Mesendoderm (in vitro differentiated cells): ENCODE measurements at regions not wholly inside any gene's neighbourhood (a gene's known extent, or its start where the extent isn't known, plus 50 kb on each side); places are given as distances from the start of the nearest gene placed in this dataset.

Source experiments
- DNase-seq: peaks from one replicate; pipeline ENCODE4 v3.0.0; 2013
- H2AK5ac ChIP-seq: 2 replicates; pipeline ENCODE4 v1.6.1; 2013; ENCODE audit warnings: low read length, inconsistent platforms
- H2BK120ac ChIP-seq: 2 replicates; pipeline ENCODE4 v1.6.1; 2013; ENCODE audit warnings: low read depth, mild to moderate bottlenecking, low read length, moderate library complexity, mixed read lengths
- H2BK15ac ChIP-seq: replicated peaks from 2 replicates; pipeline ENCODE4 v1.6.1; 2013; ENCODE audit warnings: low read depth, mild to moderate bottlenecking, moderate library complexity
- H2BK5ac ChIP-seq: 2 replicates; pipeline ENCODE4 v1.6.1; 2013; ENCODE audit warnings: low read length, inconsistent platforms
- H3K18ac ChIP-seq: 2 replicates; pipeline ENCODE4 v1.6.1; 2013; ENCODE audit warnings: mild to moderate bottlenecking, low read length, mixed read lengths
- H3K23ac ChIP-seq: one replicate; pipeline ENCODE4 v1.6.1; 2013; ENCODE audit warnings: low read length
- H3K27ac ChIP-seq: 2 replicates; pipeline ENCODE4 v1.5.1; 2013; ENCODE audit warnings: low read depth, mild to moderate bottlenecking, inconsistent platforms, low read length, moderate library complexity
- H3K27me3 ChIP-seq: 2 replicates; pipeline ENCODE4 v1.6.1; 2013; ENCODE audit warnings: low read length, control low read depth, mild to moderate bottlenecking, inconsistent platforms; ENCODE audit not compliant: insufficient read depth, poor library complexity
- H3K36me3 ChIP-seq: 2 replicates; pipeline ENCODE4 v1.6.1; 2013; ENCODE audit warnings: low read length, inconsistent platforms; ENCODE audit not compliant: control insufficient read depth, insufficient read depth
- H3K4ac ChIP-seq: one replicate; pipeline ENCODE4 v1.6.1; 2013; ENCODE audit warnings: low read depth, mild to moderate bottlenecking, low read length, moderate library complexity
- H3K4me1 ChIP-seq: 2 replicates; pipeline ENCODE4 v1.6.1; 2013; ENCODE audit warnings: low read depth, low read length, inconsistent platforms; ENCODE audit not compliant: control insufficient read depth
- H3K4me2 ChIP-seq: 2 replicates; pipeline ENCODE4 v1.6.1; 2013; ENCODE audit warnings: low read length
- H3K4me3 ChIP-seq: 2 replicates; pipeline ENCODE4 v1.5.1; 2013; ENCODE audit warnings: mild to moderate bottlenecking, low read length
- H3K56ac ChIP-seq: one replicate; pipeline ENCODE4 v1.6.1; 2013; ENCODE audit warnings: low read length
- H3K79me1 ChIP-seq: 2 replicates; pipeline ENCODE4 v1.6.1; 2013; ENCODE audit warnings: low read length, inconsistent platforms
- H3K79me2 ChIP-seq: 2 replicates; pipeline ENCODE4 v1.6.1; 2013; ENCODE audit warnings: mild to moderate bottlenecking, low read length; ENCODE audit not compliant: control insufficient read depth, insufficient read depth
- H3K9ac ChIP-seq: 2 replicates; pipeline ENCODE4 v1.6.1; 2013; ENCODE audit warnings: low read length, inconsistent platforms
- H4K5ac ChIP-seq: one replicate; pipeline ENCODE4 v1.6.1; 2013; ENCODE audit warnings: low read length
- H4K8ac ChIP-seq: one replicate; pipeline ENCODE4 v1.6.1; 2013; ENCODE audit warnings: low read depth, mild to moderate bottlenecking, control low read depth, low read length, moderate library complexity
- WGBS: extraction: QIAGEN DNeasy Blood & Tissue Kit; methylation state at CpG from one replicate; pipeline ENCODE4 v1.1.7; 2013; ENCODE audit warnings: low lambda C conversion rate, missing lambda C conversion rate; ENCODE audit not compliant: insufficient coverage; ENCODE audit errors: extremely low coverage; 5-methylcytosine and 5-hydroxymethylcytosine counted together

DNA sequence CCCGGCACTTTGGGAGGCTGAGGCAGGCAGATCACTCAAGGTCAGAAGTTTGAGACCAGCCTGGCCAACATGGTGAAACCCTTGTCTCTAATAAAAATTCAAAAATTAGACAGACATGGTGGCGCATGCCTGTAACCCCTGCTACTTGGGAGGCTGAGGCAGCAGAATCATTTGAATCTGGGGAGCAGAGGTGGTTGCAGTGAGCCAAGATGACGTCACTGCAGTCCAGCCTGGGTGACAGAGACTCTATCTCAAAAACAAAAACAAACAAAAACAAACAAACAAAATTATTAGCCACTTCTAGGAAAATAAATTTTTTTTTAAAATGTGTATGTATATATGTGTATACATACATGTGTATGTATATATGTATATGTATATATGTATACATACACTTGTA is 320.3 kb upstream of the ADGRL4 start:
- Histone ChIP-seq H3K27ac (no peak overlapping the region), H3K79me2 (no peaks in the 10 kb centered on the region), H3K4me2 (no peak overlapping the region), H4K5ac (no peak overlapping the region), H2BK15ac (no peak overlapping the region), H3K4me3 (no peak overlapping the region), H2AK5ac (no peak overlapping the region), H4K8ac (no peak overlapping the region), H3K23ac (no peak overlapping the region), H2BK5ac (no peak overlapping the region), H3K27me3 (no peaks in the 10 kb centered on the region), H3K36me3 (no peaks in the 10 kb centered on the region), H2BK120ac (no peak overlapping the region), H3K79me1 (no peaks in the 10 kb centered on the region), H3K4ac (no peak overlapping the region), H3K56ac (no peak overlapping the region), H3K9ac (no peak overlapping the region), H3K18ac (no peak overlapping the region), H3K4me1 (no peaks in the 10 kb centered on the region)
- DNase-seq = no peak
- WGBS = no CpG with 5 or more reads among the region's 3 CpGs

DNA sequence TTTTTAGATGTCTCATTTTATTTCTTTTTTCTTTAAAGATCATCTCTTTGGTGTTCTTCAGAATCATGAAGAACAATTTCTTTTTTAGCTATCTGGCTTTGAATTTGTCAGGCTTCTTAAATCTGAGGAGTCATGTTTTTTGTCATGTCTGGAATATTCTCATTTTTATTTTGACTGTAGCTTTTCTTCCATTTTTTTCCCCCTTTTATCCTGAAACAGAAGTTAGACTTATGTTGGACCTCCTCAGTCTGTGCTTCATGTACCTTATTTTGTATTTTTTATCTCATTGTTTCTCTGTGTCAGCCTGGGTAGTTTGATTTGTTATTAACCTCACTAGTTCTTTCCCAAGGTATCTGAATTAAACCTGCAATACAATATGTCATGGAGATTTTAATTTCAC is 319.2 kb upstream of the ADGRL4 start:
- H3K56ac ChIP-seq = no peak overlapping the region
- no peak for DNase-seq

GRCh38 chr1:79325126-79325525 is 318.6 kb upstream of the ADGRL4 start:
- H4K8ac ChIP-seq = no peak overlapping the region
- H3K23ac ChIP-seq = no peak overlapping the region
- DNase-seq = no peak
- no peaks in the 10 kb centered on the region for H3K79me1 ChIP-seq
- H3K56ac ChIP-seq = no peak overlapping the region
- no peak overlapping the region for H2AK5ac ChIP-seq
- H3K4me1 ChIP-seq = no peaks in the 10 kb centered on the region
- no peak overlapping the region for H2BK120ac ChIP-seq
- no peak overlapping the region for H4K5ac ChIP-seq
- no peak overlapping the region for H3K18ac ChIP-seq
- H2BK5ac ChIP-seq = no peak overlapping the region
- no peak overlapping the region for H2BK15ac ChIP-seq
- no peak overlapping the region for H3K4me2 ChIP-seq
- H3K4me3 ChIP-seq = no peak overlapping the region
- no peaks in the 10 kb centered on the region for H3K27me3 ChIP-seq
- no peak overlapping the region for H3K4ac ChIP-seq
- no peaks in the 10 kb centered on the region for H3K79me2 ChIP-seq
- H3K36me3 ChIP-seq = no peaks in the 10 kb centered on the region
- no CpG with 5 or more reads among the region's 2 CpGs for WGBS
- H3K27ac ChIP-seq = no peak overlapping the region
- no peak overlapping the region for H3K9ac ChIP-seq

More for the DNA sequence above, 319.2 kb upstream of the ADGRL4 start:
- H2AK5ac ChIP-seq = no peak overlapping the region
- H3K79me1 ChIP-seq = no peaks in the 10 kb centered on the region
- H3K4me2 ChIP-seq = no peak overlapping the region
- no peaks in the 10 kb centered on the region for H3K79me2 ChIP-seq
- no peak overlapping the region for H2BK120ac ChIP-seq
- H2BK5ac ChIP-seq = no peak overlapping the region
- H3K4me1 ChIP-seq = no peaks in the 10 kb centered on the region
- H3K4me3 ChIP-seq = no peak overlapping the region
- H3K18ac ChIP-seq = no peak overlapping the region
- H4K5ac ChIP-seq = no peak overlapping the region
- H3K23ac ChIP-seq = no peak overlapping the region
- no peak overlapping the region for H3K4ac ChIP-seq
- no peaks in the 10 kb centered on the region for H3K27me3 ChIP-seq
- no peak overlapping the region for H3K27ac ChIP-seq
- no peaks in the 10 kb centered on the region for H3K36me3 ChIP-seq
- no peak overlapping the region for H3K9ac ChIP-seq
- H2BK15ac ChIP-seq = no peak overlapping the region
- H4K8ac ChIP-seq = no peak overlapping the region

DNA sequence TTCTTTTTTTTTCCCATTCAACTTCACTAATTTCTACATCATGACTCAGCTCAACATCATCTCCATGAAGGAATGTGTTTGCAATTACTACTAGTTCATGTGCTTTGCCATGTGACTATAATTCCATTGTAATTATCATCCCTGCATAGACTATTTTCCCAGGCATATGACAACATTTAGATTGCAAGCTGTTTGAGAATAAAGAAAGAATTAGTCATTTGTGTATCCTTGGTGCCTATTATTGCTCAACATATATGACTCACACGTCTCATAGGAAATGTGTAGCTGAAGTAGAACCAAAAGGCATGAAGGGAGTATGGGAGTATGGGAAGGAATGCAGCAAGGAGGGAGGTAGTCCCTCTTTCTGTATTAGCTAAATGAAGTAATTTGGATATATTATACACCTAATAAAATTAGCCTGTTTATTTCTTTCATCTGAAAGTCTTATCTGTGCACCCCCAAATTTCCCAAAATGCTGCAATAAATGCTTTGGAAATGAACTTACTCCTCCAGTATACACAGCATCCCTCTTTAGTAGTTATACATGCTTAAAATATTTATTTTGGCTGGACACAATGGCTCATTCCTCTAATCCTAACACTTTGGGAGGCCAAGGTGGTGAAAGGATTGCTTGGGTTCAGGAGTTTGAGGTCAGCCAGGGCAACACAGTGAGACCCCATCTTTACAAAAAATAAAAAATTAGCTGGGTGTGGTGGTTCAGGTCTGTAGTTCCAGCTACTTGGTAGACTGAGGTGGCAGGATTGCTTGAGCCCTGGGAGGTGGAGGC is 316.9 kb upstream of the ADGRL4 start:
- H2BK15ac ChIP-seq = no peak overlapping the region
- no peak overlapping the region for H3K56ac ChIP-seq
- H2BK5ac ChIP-seq = no peak overlapping the region
- peak; percentile 17 for DNase-seq
- H3K9ac ChIP-seq = no peak overlapping the region
- H3K4me2 ChIP-seq = no peak overlapping the region
- no peak overlapping the region for H2BK120ac ChIP-seq
- H3K18ac ChIP-seq = no peak overlapping the region
- no peak overlapping the region for H4K5ac ChIP-seq
- no peak overlapping the region for H3K23ac ChIP-seq
- H3K27ac ChIP-seq = no peak overlapping the region
- no peaks in the 10 kb centered on the region for H3K36me3 ChIP-seq
- H3K4me1 ChIP-seq = no peaks in the 10 kb centered on the region
- H3K4me3 ChIP-seq = no peak overlapping the region
- no peaks in the 10 kb centered on the region for H3K79me2 ChIP-seq
- no peak overlapping the region for H4K8ac ChIP-seq
- no peaks in the 10 kb centered on the region for H3K79me1 ChIP-seq
- H3K4ac ChIP-seq = no peak overlapping the region
- no CpG with 5 or more reads among the region's 1 CpG for WGBS
- no peaks in the 10 kb centered on the region for H3K27me3 ChIP-seq
- H2AK5ac ChIP-seq = no peak overlapping the region

GRCh38 chr1:79322511-79323027 is 316.0 kb upstream of the ADGRL4 start:
- Histone ChIP-seq H3K18ac (no peak overlapping the region), H4K8ac (no peak overlapping the region), H3K4ac (no peak overlapping the region), H2AK5ac (no peak overlapping the region), H3K27ac (no peak overlapping the region), H2BK5ac (no peak overlapping the region), H3K23ac (no peak overlapping the region), H3K27me3 (no peaks in the 10 kb centered on the region), H2BK15ac (no peak overlapping the region), H3K36me3 (no peaks in the 10 kb centered on the region), H3K79me1 (no peaks in the 10 kb centered on the region), H3K79me2 (no peaks in the 10 kb centered on the region), H3K4me1 (no peaks in the 10 kb centered on the region), H4K5ac (no peak overlapping the region), H3K4me3 (no peak overlapping the region), H3K4me2 (no peak overlapping the region), H3K56ac (no peak overlapping the region), H2BK120ac (no peak overlapping the region), H3K9ac (no peak overlapping the region)
- no peak for DNase-seq
- WGBS = no CpG with 5 or more reads among the region's 5 CpGs

GRCh38 chr1:79312438-79312837 is 305.9 kb upstream of the ADGRL4 start:
- Histone ChIP-seq H3K4me2 (no peak overlapping the region), H3K18ac (no peak overlapping the region), H3K23ac (no peak overlapping the region)

More at GRCh38 chr1:79312438-79312837, 305.9 kb upstream of the ADGRL4 start:
- Histone ChIP-seq H3K4me3 (no peak overlapping the region), H3K56ac (no peak overlapping the region), H3K79me2 (no peaks in the 10 kb centered on the region), H4K8ac (no peak overlapping the region), H3K27ac (no peak overlapping the region), H3K36me3 (no peaks in the 10 kb centered on the region), H3K4ac (no peak overlapping the region), H3K27me3 (no peaks in the 10 kb centered on the region), H3K79me1 (no peaks in the 10 kb centered on the region), H2AK5ac (no peak overlapping the region), H2BK15ac (no peak overlapping the region), H4K5ac (no peak overlapping the region), H2BK5ac (no peak overlapping the region), H3K4me1 (no peaks in the 10 kb centered on the region), H2BK120ac (no peak overlapping the region), H3K9ac (no peak overlapping the region)
- no peak for DNase-seq
